ENCODE measurements at regions not wholly inside any gene's neighbourhood (a gene's known extent, or its start where the extent isn't known, plus 50 kb on each side); places are given as distances from the start of the nearest gene placed in this dataset.
"Not testable (repeated sequence)": the region's sequence is repeated elsewhere in the genome, so short reads cannot be mapped to it uniquely, and the experiment has no call there.

- DNase-seq = not testable (repeated sequence)
Measured at GRCh38 chr19:30933454-30933853, 415.8 kb downstream of the TSHZ3 start.

GRCh38 chr19:30932854-30933253, 416.4 kb downstream of the TSHZ3 start:
- no peak for DNase-seq

GRCh38 chr19:30930941-30931706, 418.1 kb downstream of the TSHZ3 start:
- no peak for DNase-seq

- no peak for DNase-seq
Measured at GRCh38 chr19:30927705-30928104, 421.5 kb downstream of the TSHZ3 start.

GRCh38 chr19:30924670-30925069, 424.6 kb downstream of the TSHZ3 start:
- no peak for DNase-seq

- no peak for DNase-seq
Measured at GRCh38 chr19:30924069-30924636, 425.1 kb downstream of the TSHZ3 start.

GRCh38 chr19:30923621-30924020, 425.6 kb downstream of the TSHZ3 start:
- no peak for DNase-seq

GRCh38 chr19:30923096-30923495, 426.1 kb downstream of the TSHZ3 start:
- DNase-seq = no peak

GRCh38 chr19:30920222-30920621, 429.0 kb downstream of the TSHZ3 start:
- no peak for DNase-seq

GRCh38 chr19:30919737-30920136, 429.5 kb downstream of the TSHZ3 start:
- DNase-seq = no peak

- no peak for DNase-seq
Measured at GRCh38 chr19:30916238-30916637, 433.0 kb downstream of the TSHZ3 start.

GRCh38 chr19:30911491-30911890, 437.7 kb downstream of the TSHZ3 start:
- DNase-seq = no peak

GRCh38 chr19:30910485-30911240, 438.6 kb downstream of the TSHZ3 start:
- no peak for DNase-seq

- no peak for DNase-seq
Measured at GRCh38 chr19:30909216-30909615, 440.0 kb downstream of the TSHZ3 start.

- DNase-seq = no peak
Measured at GRCh38 chr19:30908262-30908771, 440.9 kb downstream of the TSHZ3 start.

- DNase-seq = no peak
Measured at GRCh38 chr19:30906871-30907270, 442.4 kb downstream of the TSHZ3 start.

- no peak for DNase-seq
Measured at GRCh38 chr19:30900051-30900450, 449.2 kb downstream of the TSHZ3 start.

GRCh38 chr19:30898353-30899103, 450.7 kb downstream of the TSHZ3 start:
- DNase-seq = no peak

GRCh38 chr19:30897553-30897952, 451.7 kb downstream of the TSHZ3 start:
- no peak for DNase-seq

- no peak for DNase-seq
Measured at GRCh38 chr19:30897034-30897433, 452.2 kb downstream of the TSHZ3 start.

- DNase-seq = no peak
Measured at GRCh38 chr19:30896554-30896953, 452.7 kb downstream of the TSHZ3 start.

- DNase-seq = no peak
Measured at GRCh38 chr19:30895946-30896345, 453.3 kb downstream of the TSHZ3 start.

GRCh38 chr19:30891051-30891450, 458.2 kb downstream of the TSHZ3 start:
- DNase-seq = no peak

Data from EL (cell line).